Activated CD4-positive, alpha-beta T cell treated with anti-CD3 and anti-CD28 coated beads, Interleukin-2, amount 10 ng/mL, durations not matched to agents 24 days and 14 days (primary cell): ENCODE measurements at regions not wholly inside any gene's neighbourhood (a gene's known extent, or its start where the extent isn't known, plus 50 kb on each side); places are given as distances from the start of the nearest gene placed in this dataset.
A peak's percentile ranks its signal among the peaks of the same experiment; 100 is the strongest.
"Not testable (repeated sequence)": the region's sequence is repeated elsewhere in the genome, so short reads cannot be mapped to it uniquely, and the experiment has no call there.

Source experiments
- DNase-seq: peaks from one replicate; pipeline ENCODE4 v3.0.0; 2022
- H3K27ac Mint-ChIP-seq: one replicate; pipeline ENCODE4 v1.8.0; 2022; ENCODE audit warnings: mild to moderate bottlenecking, mixed read lengths
- H3K27me3 Mint-ChIP-seq: one replicate; pipeline ENCODE4 v1.8.0; 2022; ENCODE audit warnings: mixed read lengths
- H3K36me3 Mint-ChIP-seq: one replicate; pipeline ENCODE4 v1.8.0; 2022; ENCODE audit warnings: low read depth, mild to moderate bottlenecking, mixed read lengths
- H3K4me1 Mint-ChIP-seq: one replicate; pipeline ENCODE4 v1.8.0; 2021; ENCODE audit warnings: mixed read lengths
- H3K4me3 Mint-ChIP-seq: one replicate; pipeline ENCODE4 v1.8.0; 2022; ENCODE audit warnings: mild to moderate bottlenecking, moderate library complexity, mixed read lengths
- H3K9me3 Mint-ChIP-seq: one replicate; pipeline ENCODE4 v1.8.0; 2021; ENCODE audit warnings: mixed read lengths
- intact Hi-C: fragments of 100-400 bp; cut with micrococcal nuclease; formaldehyde crosslinking; loops from one replicate; pipeline ENCODE4 v1.15.1; 2023

- not testable (repeated sequence) for DNase-seq
Observed at GRCh38 chr4:8952791-8953190, 81.2 kb upstream of the HMX1 start.

GRCh38 chr4:8952109-8952508 lies 80.5 kb upstream of the HMX1 start:
- H3K4me1 Mint-ChIP-seq, intact Hi-C loops, H3K27ac Mint-ChIP-seq, H3K36me3 Mint-ChIP-seq, H3K4me3 Mint-ChIP-seq, H3K9me3 Mint-ChIP-seq, H3K27me3 Mint-ChIP-seq: not testable (repeated sequence)
- DNase-seq: peak; percentile 16

More at GRCh38 chr4:8952791-8953190, 81.2 kb upstream of the HMX1 start:
- intact Hi-C loops, H3K4me1 Mint-ChIP-seq, H3K36me3 Mint-ChIP-seq, H3K9me3 Mint-ChIP-seq, H3K4me3 Mint-ChIP-seq, H3K27me3 Mint-ChIP-seq, H3K27ac Mint-ChIP-seq: not testable (repeated sequence)

GRCh38 chr4:8945506-8945905 lies 73.9 kb upstream of the HMX1 start:
- H3K4me3 Mint-ChIP-seq, H3K9me3 Mint-ChIP-seq, intact Hi-C loops, H3K4me1 Mint-ChIP-seq, H3K27me3 Mint-ChIP-seq, H3K36me3 Mint-ChIP-seq, H3K27ac Mint-ChIP-seq: not testable (repeated sequence)
- DNase-seq: peak; percentile 17

GRCh38 chr4:8943367-8943766 lies 71.7 kb upstream of the HMX1 start:
- H3K4me3 Mint-ChIP-seq, H3K27ac Mint-ChIP-seq, H3K4me1 Mint-ChIP-seq, H3K36me3 Mint-ChIP-seq, intact Hi-C loops, H3K9me3 Mint-ChIP-seq, H3K27me3 Mint-ChIP-seq: not testable (repeated sequence)
- peak; percentile 46 for DNase-seq

- H3K4me1 Mint-ChIP-seq, H3K36me3 Mint-ChIP-seq, intact Hi-C loops, H3K27me3 Mint-ChIP-seq, H3K9me3 Mint-ChIP-seq, H3K27ac Mint-ChIP-seq, H3K4me3 Mint-ChIP-seq, DNase-seq: not testable (repeated sequence)
Observed at GRCh38 chr4:8942088-8942487, 70.4 kb upstream of the HMX1 start.

- H3K36me3 Mint-ChIP-seq, H3K9me3 Mint-ChIP-seq, H3K27ac Mint-ChIP-seq, H3K27me3 Mint-ChIP-seq, H3K4me3 Mint-ChIP-seq, intact Hi-C loops, H3K4me1 Mint-ChIP-seq: not testable (repeated sequence)
- DNase-seq: peak; percentile 13
Observed at GRCh38 chr4:8941492-8941805, 69.8 kb upstream of the HMX1 start.

GRCh38 chr4:8940792-8941491 lies 69.3 kb upstream of the HMX1 start:
- Mint-ChIP-seq H3K4me3 (no peak overlapping the region), H3K27ac (no peak overlapping the region), H3K4me1 (no peaks in the 10 kb centered on the region), H3K36me3 (no peaks in the 10 kb centered on the region), H3K9me3 (no peaks in the 10 kb centered on the region), H3K27me3 (no peaks in the 10 kb centered on the region)
- intact Hi-C loops: no loop called here
- peak; percentile 52 for DNase-seq

GRCh38 chr4:8939840-8940742 lies 68.5 kb upstream of the HMX1 start:
- no peaks in the 10 kb centered on the region for H3K9me3 Mint-ChIP-seq
- H3K4me3 Mint-ChIP-seq: no peak overlapping the region
- intact Hi-C loops: no loop called here
- no peak overlapping the region for H3K27ac Mint-ChIP-seq
- no peaks in the 10 kb centered on the region for H3K36me3 Mint-ChIP-seq
- no peaks in the 10 kb centered on the region for H3K4me1 Mint-ChIP-seq
- no peaks in the 10 kb centered on the region for H3K27me3 Mint-ChIP-seq
- DNase-seq: peak; percentile 24

GRCh38 chr4:8939160-8939839 lies 67.7 kb upstream of the HMX1 start:
- Mint-ChIP-seq H3K36me3 (no peaks in the 10 kb centered on the region), H3K4me1 (no peaks in the 10 kb centered on the region), H3K4me3 (no peak overlapping the region), H3K27me3 (no peaks in the 10 kb centered on the region), H3K9me3 (no peaks in the 10 kb centered on the region), H3K27ac (no peak overlapping the region)
- intact Hi-C loops: no loop called here
- DNase-seq: no peak

- no peak overlapping the region for H3K4me3 Mint-ChIP-seq
- no peaks in the 10 kb centered on the region for H3K36me3 Mint-ChIP-seq
- H3K4me1 Mint-ChIP-seq: no peaks in the 10 kb centered on the region
- DNase-seq: no peak
- H3K9me3 Mint-ChIP-seq: no peaks in the 10 kb centered on the region
- no peak overlapping the region for H3K27ac Mint-ChIP-seq
- no peaks in the 10 kb centered on the region for H3K27me3 Mint-ChIP-seq
- intact Hi-C loops: no loop called here
Observed at GRCh38 chr4:8938623-8939022, 67.0 kb upstream of the HMX1 start.

- H3K4me3 Mint-ChIP-seq: no peak overlapping the region
- intact Hi-C loops: no loop called here
- no peaks in the 10 kb centered on the region for H3K4me1 Mint-ChIP-seq
- H3K27ac Mint-ChIP-seq: no peak overlapping the region
- H3K9me3 Mint-ChIP-seq: no peaks in the 10 kb centered on the region
- H3K27me3 Mint-ChIP-seq: no peaks in the 10 kb centered on the region
- DNase-seq: no peak
- no peaks in the 10 kb centered on the region for H3K36me3 Mint-ChIP-seq
Observed at GRCh38 chr4:8938137-8938536, 66.5 kb upstream of the HMX1 start.

- no peak overlapping the region for H3K4me3 Mint-ChIP-seq
- H3K27ac Mint-ChIP-seq: no peak overlapping the region
- H3K27me3 Mint-ChIP-seq: no peaks in the 10 kb centered on the region
- H3K4me1 Mint-ChIP-seq: no peaks in the 10 kb centered on the region
- no peaks in the 10 kb centered on the region for H3K36me3 Mint-ChIP-seq
- no peak for DNase-seq
- no peaks in the 10 kb centered on the region for H3K9me3 Mint-ChIP-seq
- intact Hi-C loops: no loop called here
Observed at GRCh38 chr4:8932884-8933283, 61.2 kb upstream of the HMX1 start.

GRCh38 chr4:8928074-8928473 lies 56.4 kb upstream of the HMX1 start:
- no peak overlapping the region for H3K4me3 Mint-ChIP-seq
- H3K36me3 Mint-ChIP-seq: no peaks in the 10 kb centered on the region
- H3K4me1 Mint-ChIP-seq: no peaks in the 10 kb centered on the region
- no peak overlapping the region for H3K27ac Mint-ChIP-seq
- no peak for DNase-seq
- peaks cover 6% of the 10 kb centered on the region for H3K9me3 Mint-ChIP-seq
- H3K27me3 Mint-ChIP-seq: no peaks in the 10 kb centered on the region
- intact Hi-C loops: no loop called here

GRCh38 chr4:8922481-8922880 lies 50.8 kb upstream of the HMX1 start:
- H3K9me3 Mint-ChIP-seq: peaks cover 7% of the 10 kb centered on the region
- no peak overlapping the region for H3K27ac Mint-ChIP-seq
- no peak overlapping the region for H3K4me3 Mint-ChIP-seq
- peak; percentile 37 for DNase-seq
- H3K36me3 Mint-ChIP-seq: no peaks in the 10 kb centered on the region
- H3K4me1 Mint-ChIP-seq: no peaks in the 10 kb centered on the region
- no peaks in the 10 kb centered on the region for H3K27me3 Mint-ChIP-seq
- intact Hi-C loops: no loop called here
